ENCODE measurements at regions not wholly inside any gene's neighbourhood (a gene's known extent, or its start where the extent isn't known, plus 50 kb on each side); places are given as distances from the start of the nearest gene placed in this dataset.

- no peaks in the 10 kb centered on the region for H3K79me2 ChIP-seq (ENCODE audit: low read depth)
- TF ChIP-seq EZH2 (IDR thresholded peaks at IDR 0.05; ENCODE audit: low read depth) = no peak
- TF ChIP-seq, protein P1, sequence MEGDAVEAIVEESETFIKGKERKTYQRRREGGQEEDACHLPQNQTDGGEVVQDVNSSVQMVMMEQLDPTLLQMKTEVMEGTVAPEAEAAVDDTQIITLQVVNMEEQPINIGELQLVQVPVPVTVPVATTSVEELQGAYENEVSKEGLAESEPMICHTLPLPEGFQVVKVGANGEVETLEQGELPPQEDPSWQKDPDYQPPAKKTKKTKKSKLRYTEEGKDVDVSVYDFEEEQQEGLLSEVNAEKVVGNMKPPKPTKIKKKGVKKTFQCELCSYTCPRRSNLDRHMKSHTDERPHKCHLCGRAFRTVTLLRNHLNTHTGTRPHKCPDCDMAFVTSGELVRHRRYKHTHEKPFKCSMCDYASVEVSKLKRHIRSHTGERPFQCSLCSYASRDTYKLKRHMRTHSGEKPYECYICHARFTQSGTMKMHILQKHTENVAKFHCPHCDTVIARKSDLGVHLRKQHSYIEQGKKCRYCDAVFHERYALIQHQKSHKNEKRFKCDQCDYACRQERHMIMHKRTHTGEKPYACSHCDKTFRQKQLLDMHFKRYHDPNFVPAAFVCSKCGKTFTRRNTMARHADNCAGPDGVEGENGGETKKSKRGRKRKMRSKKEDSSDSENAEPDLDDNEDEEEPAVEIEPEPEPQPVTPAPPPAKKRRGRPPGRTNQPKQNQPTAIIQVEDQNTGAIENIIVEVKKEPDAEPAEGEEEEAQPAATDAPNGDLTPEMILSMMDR (conservative IDR thresholded peaks at IDR 0.05) = no peak
- no peaks in the 10 kb centered on the region for H4K20me1 ChIP-seq (ENCODE audit: insufficient read depth)
- BruUV-seq (replicated peaks) = no TSS peak
- H3K27me3 ChIP-seq (ENCODE audit: insufficient read depth, low read depth) = no peaks in the 10 kb centered on the region
- H3K36me3 ChIP-seq (ENCODE audit: low read depth) = no peaks in the 10 kb centered on the region
- H3K4me3 ChIP-seq = no peak overlapping the region
- H3K27ac ChIP-seq = no peak overlapping the region
- no peaks in the 10 kb centered on the region for H3F3A ChIP-seq (ENCODE audit: insufficient read depth, low read depth)
- H3K9me3 ChIP-seq (ENCODE audit: insufficient read depth, low read depth) = no peaks in the 10 kb centered on the region
- POLR2A ChIA-PET (ENCODE audit: unreplicated experiment) = no interaction called here
- no peak overlapping the region for H3K4me2 ChIP-seq
- H3K4me1 ChIP-seq (replicated peaks; ENCODE audit: insufficient read depth) = no peaks in the 10 kb centered on the region
- CTCF ChIA-PET = no interaction called here
- intact Hi-C loops (cut with micrococcal nuclease; ENCODE audit: unreplicated experiment) = no loop called here
- no peaks in the 10 kb centered on the region; the same call in 1 of the 2 replicates for H3K9me2 ChIP-seq (ENCODE audit: insufficient read depth)
- DNase-seq = no peak
- H2AFZ ChIP-seq = no peak overlapping the region
Measured at GRCh38 chr6:140289186-140289585, 914.7 kb upstream of the CITED2 start.

- no peaks in the 10 kb centered on the region for H3F3A ChIP-seq (ENCODE audit: insufficient read depth, low read depth)
- no peaks in the 10 kb centered on the region for H3K4me1 ChIP-seq (replicated peaks; ENCODE audit: insufficient read depth)
- H3K4me3 ChIP-seq = no peak overlapping the region
- no peaks in the 10 kb centered on the region for H4K20me1 ChIP-seq (ENCODE audit: insufficient read depth)
- H3K4me2 ChIP-seq = no peak overlapping the region
- H3K9me3 ChIP-seq (ENCODE audit: insufficient read depth, low read depth) = no peaks in the 10 kb centered on the region
- BruUV-seq (replicated peaks) = no TSS peak
- no peaks in the 10 kb centered on the region for H3K27me3 ChIP-seq (ENCODE audit: insufficient read depth, low read depth)
- H2AFZ ChIP-seq = 0 out of 2 replicates have a peak overlapping the region, but pooled peaks have one; percentile 48
- intact Hi-C loops (cut with micrococcal nuclease; ENCODE audit: unreplicated experiment) = no loop called here
- DNase-seq = no peak
- no peaks in the 10 kb centered on the region for H3K36me3 ChIP-seq (ENCODE audit: low read depth)
- TF ChIP-seq EZH2 (IDR thresholded peaks at IDR 0.05; ENCODE audit: low read depth) = no peak
- TF ChIP-seq, protein P1 (conservative IDR thresholded peaks at IDR 0.05) = no peak
- no peak overlapping the region for H3K27ac ChIP-seq
- CTCF ChIA-PET = interaction anchor here (0.7 kb wide), 1 partner anchor 1325 kb away, joined by 6 read pairs; no protein-coding TSS in a partner anchor
- no peaks in the 10 kb centered on the region; the same call in 1 of the 2 replicates for H3K9me2 ChIP-seq (ENCODE audit: insufficient read depth)
- no peaks in the 10 kb centered on the region for H3K79me2 ChIP-seq (ENCODE audit: low read depth)
- POLR2A ChIA-PET (ENCODE audit: unreplicated experiment) = no interaction called here
Measured at GRCh38 chr6:140285998-140286690, 911.7 kb upstream of the CITED2 start.

DNA sequence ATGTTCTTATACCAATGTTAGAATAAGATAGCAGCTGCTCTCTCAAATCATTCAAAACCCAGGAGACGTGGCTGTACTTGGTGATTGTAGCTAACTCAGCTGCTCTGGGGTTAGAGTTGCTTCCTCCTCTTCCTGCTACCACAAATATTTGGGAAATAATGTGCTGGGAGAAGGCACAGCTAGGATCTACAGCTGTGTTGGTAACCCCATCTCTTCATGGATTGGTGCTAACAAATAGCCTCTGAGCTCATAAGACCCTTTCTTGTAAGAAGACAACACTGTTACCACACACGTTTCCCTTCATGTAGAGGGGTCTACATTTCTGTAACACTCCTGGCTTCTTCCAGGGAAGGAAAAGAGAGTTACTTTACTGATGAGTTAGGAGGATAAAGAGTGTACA is 911.0 kb upstream of the CITED2 start:
- intact Hi-C loops (cut with micrococcal nuclease; ENCODE audit: unreplicated experiment) = no loop called here
- Histone ChIP-seq H3K27me3 (ENCODE audit: insufficient read depth, low read depth) (no peaks in the 10 kb centered on the region), H3K27ac (no peak overlapping the region)

More for the DNA sequence above, 911.0 kb upstream of the CITED2 start:
- Histone ChIP-seq H2AFZ (0 out of 2 replicates have a peak overlapping the region, but pooled peaks have one; percentile 48), H4K20me1 (ENCODE audit: insufficient read depth) (no peaks in the 10 kb centered on the region), H3K4me2 (no peak overlapping the region), H3K9me3 (ENCODE audit: insufficient read depth, low read depth) (no peaks in the 10 kb centered on the region), H3K4me1 (replicated peaks; ENCODE audit: insufficient read depth) (no peaks in the 10 kb centered on the region), H3K9me2 (ENCODE audit: insufficient read depth) (no peaks in the 10 kb centered on the region; the same call in 1 of the 2 replicates), H3F3A (ENCODE audit: insufficient read depth, low read depth) (no peaks in the 10 kb centered on the region), H3K4me3 (no peak overlapping the region), H3K36me3 (ENCODE audit: low read depth) (no peaks in the 10 kb centered on the region), H3K79me2 (ENCODE audit: low read depth) (no peaks in the 10 kb centered on the region)
- DNase-seq = no peak
- BruUV-seq (replicated peaks) = no TSS peak
- CTCF ChIA-PET = no interaction called here
- no peak for TF ChIP-seq EZH2 (IDR thresholded peaks at IDR 0.05; ENCODE audit: low read depth)
- TF ChIP-seq, protein P1 (conservative IDR thresholded peaks at IDR 0.05) = no peak
- POLR2A ChIA-PET (ENCODE audit: unreplicated experiment) = no interaction called here

All from PC-9 (cell line).